GM12872 (cell line): ENCODE measurements at regions not wholly inside any gene's neighbourhood (a gene's known extent, or its start where the extent isn't known, plus 50 kb on each side); places are given as distances from the start of the nearest gene placed in this dataset.

Source experiments
- CTCF ChIP-seq: IDR thresholded peaks from 3 replicates; pipeline ENCODE4 v1.5.1; 2011; ENCODE audit warnings: low read depth, mild to moderate bottlenecking, low read length, moderate library complexity; ENCODE audit not compliant: insufficient read depth

GRCh38 chr7:35366167-35367155 is 112.6 kb upstream of the TBX20 start:
- TF ChIP-seq CTCF = no peak

- TF ChIP-seq CTCF = no peak
Observed at GRCh38 chr7:35365523-35365922, 111.6 kb upstream of the TBX20 start.

- TF ChIP-seq CTCF = no peak
Observed at GRCh38 chr7:35362341-35362740, 108.4 kb upstream of the TBX20 start.

- no peak for TF ChIP-seq CTCF
Observed at GRCh38 chr7:35359423-35359822, 105.5 kb upstream of the TBX20 start.

- no peak for TF ChIP-seq CTCF
Observed at GRCh38 chr7:35356495-35356894, 102.6 kb upstream of the TBX20 start.

- no peak for TF ChIP-seq CTCF
Observed at GRCh38 chr7:35355911-35356310, 102.0 kb upstream of the TBX20 start.

GRCh38 chr7:35355199-35355598 is 101.3 kb upstream of the TBX20 start:
- TF ChIP-seq CTCF = no peak
